ENCODE measurements at regions not wholly inside any gene's neighbourhood (a gene's known extent, or its start where the extent isn't known, plus 50 kb on each side); places are given as distances from the start of the nearest gene placed in this dataset.

DNA sequence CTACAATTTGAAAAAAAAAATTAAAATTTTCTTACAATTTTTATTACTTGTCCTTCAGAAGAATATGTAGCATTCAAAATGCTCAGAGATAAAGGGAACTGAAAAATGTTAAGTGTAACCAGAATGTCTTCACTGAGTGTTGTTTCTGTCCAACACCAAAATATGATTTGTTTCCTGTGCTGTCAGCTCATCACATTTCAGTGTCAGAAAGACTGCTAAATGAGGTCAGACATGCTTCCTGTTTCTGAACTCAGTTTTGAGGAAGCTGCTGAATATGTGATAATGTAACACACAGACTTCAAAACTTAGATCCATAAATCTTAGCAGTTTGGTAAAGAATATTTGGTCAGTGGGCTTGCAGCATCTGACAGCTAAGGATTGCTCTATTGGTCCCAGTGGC lies 1849.7 kb downstream of the PCDH7 start:
- Histone ChIP-seq H3K4me1 (ENCODE audit: control insufficient read depth in 1 of 2, insufficient read depth in 2 of 2, low read length in 2 of 2) (no peaks in the 10 kb centered on the region), H3K4me2 (ENCODE audit: low read length) (no peak overlapping the region), H3K4me3 (replicated peaks in 1 of 2; ENCODE audit: low read depth in 1 of 2, low read length in 2 of 2) (no peak overlapping the region), H3K9ac (ENCODE audit: low read length) (no peak overlapping the region), H3K27ac (ENCODE audit: low read depth, low read length) (no peak overlapping the region), H2AFZ (ENCODE audit: low read depth, low read length, poor library complexity, severe bottlenecking) (no peak overlapping the region), H3K9me2 (ENCODE audit: insufficient read depth) (no peaks in the 10 kb centered on the region), H4K20me1 (ENCODE audit: insufficient read depth) (no peaks in the 10 kb centered on the region), H3K79me2 (ENCODE audit: insufficient read depth, low read length) (no peaks in the 10 kb centered on the region), H3K36me3 (ENCODE audit: control insufficient read depth in 1 of 2, insufficient read depth in 2 of 2, low read length in 2 of 2) (no peaks in the 10 kb centered on the region), H3K9me3 (ENCODE audit: control insufficient read depth in 1 of 2, insufficient read depth in 1 of 2, low read depth in 1 of 2, low read length in 2 of 2) (no peaks in the 10 kb centered on the region), H3K27me3 (ENCODE audit: insufficient read depth, low read length) (no peaks in the 10 kb centered on the region)
- ATAC-seq (no peak), DNase-seq (ENCODE audit: low read depth, low spot score) (no peak)
- RAD21 ChIA-PET (ENCODE audit: low non-redundant PET in 1 of 2, low total read pairs in 2 of 2, uncharacterized antibody in 2 of 2, unreplicated experiment in 2 of 2) = no interaction called here
- CTCF ChIA-PET = no interaction called here
- BruUV-seq (replicated peaks) = no TSS peak
- TF ChIP-seq, protein P1, sequence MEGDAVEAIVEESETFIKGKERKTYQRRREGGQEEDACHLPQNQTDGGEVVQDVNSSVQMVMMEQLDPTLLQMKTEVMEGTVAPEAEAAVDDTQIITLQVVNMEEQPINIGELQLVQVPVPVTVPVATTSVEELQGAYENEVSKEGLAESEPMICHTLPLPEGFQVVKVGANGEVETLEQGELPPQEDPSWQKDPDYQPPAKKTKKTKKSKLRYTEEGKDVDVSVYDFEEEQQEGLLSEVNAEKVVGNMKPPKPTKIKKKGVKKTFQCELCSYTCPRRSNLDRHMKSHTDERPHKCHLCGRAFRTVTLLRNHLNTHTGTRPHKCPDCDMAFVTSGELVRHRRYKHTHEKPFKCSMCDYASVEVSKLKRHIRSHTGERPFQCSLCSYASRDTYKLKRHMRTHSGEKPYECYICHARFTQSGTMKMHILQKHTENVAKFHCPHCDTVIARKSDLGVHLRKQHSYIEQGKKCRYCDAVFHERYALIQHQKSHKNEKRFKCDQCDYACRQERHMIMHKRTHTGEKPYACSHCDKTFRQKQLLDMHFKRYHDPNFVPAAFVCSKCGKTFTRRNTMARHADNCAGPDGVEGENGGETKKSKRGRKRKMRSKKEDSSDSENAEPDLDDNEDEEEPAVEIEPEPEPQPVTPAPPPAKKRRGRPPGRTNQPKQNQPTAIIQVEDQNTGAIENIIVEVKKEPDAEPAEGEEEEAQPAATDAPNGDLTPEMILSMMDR (IDR thresholded peaks at IDR 0.05 in 2 of 3, conservative IDR thresholded peaks at IDR 0.05 in 1 of 3; ENCODE audit: borderline replicate concordance in 1 of 3, insufficient read depth in 1 of 3, low read depth in 2 of 3, low read length in 2 of 3) = no peak
- TF ChIP-seq EZH2phosphoT487 (IDR thresholded peaks at IDR 0.05; ENCODE audit: borderline replicate concordance) (no peak), YY1 (IDR thresholded peaks at IDR 0.05; ENCODE audit: extremely low read depth, insufficient replicate concordance, low read depth, low read length) (no peak), ZNF274 (IDR thresholded peaks at IDR 0.05; ENCODE audit: low read depth, low read length) (no peak)
- intact Hi-C loops (cut with micrococcal nuclease) = no loop called here
- POLR2A ChIA-PET = no interaction called here

DNA sequence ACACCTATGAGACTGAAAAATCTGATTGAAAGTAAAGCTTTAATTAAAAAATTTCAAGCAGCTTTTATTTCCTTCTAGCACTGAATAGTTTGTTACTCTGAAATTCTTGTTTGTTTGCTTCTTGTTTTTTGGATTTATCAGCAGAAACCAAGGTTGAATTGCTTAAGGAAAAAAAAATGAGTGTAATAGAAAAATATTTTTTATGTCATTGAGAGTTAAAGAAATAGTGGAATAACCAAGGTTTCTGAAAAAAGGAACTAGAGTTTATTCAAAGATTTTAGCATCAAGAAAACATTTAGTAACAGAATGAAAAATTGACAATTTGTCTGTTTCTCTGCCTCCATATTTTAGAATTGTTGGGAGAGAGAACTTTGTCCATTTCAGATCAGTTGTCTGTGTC lies 1852.2 kb downstream of the PCDH7 start:
- no TSS peak for BruUV-seq (replicated peaks)
- no peak overlapping the region for H2AFZ ChIP-seq (ENCODE audit: low read depth, low read length, poor library complexity, severe bottlenecking)
- H3K4me3 ChIP-seq (replicated peaks in 1 of 2; ENCODE audit: low read depth in 1 of 2, low read length in 2 of 2) = no peak overlapping the region
- ChIA-PET CTCF (no interaction called here), RAD21 (ENCODE audit: low non-redundant PET in 1 of 2, low total read pairs in 2 of 2, uncharacterized antibody in 2 of 2, unreplicated experiment in 2 of 2) (no interaction called here), POLR2A (no interaction called here)
- no peak for DNase-seq (ENCODE audit: low read depth, low spot score)
- no peaks in the 10 kb centered on the region for H3K9me2 ChIP-seq (ENCODE audit: insufficient read depth)
- TF ChIP-seq SRF (IDR thresholded peaks at IDR 0.05; ENCODE audit: low read depth) = no peak
- no peaks in the 10 kb centered on the region for H3K9me3 ChIP-seq (ENCODE audit: control insufficient read depth in 1 of 2, insufficient read depth in 1 of 2, low read depth in 1 of 2, low read length in 2 of 2)
- no peak overlapping the region for H3K27ac ChIP-seq (ENCODE audit: low read depth, low read length)
- H3K4me2 ChIP-seq (ENCODE audit: low read length) = no peak overlapping the region
- intact Hi-C loops (cut with micrococcal nuclease) = no loop called here
- no peak overlapping the region for H3K9ac ChIP-seq (ENCODE audit: low read length)
- no peaks in the 10 kb centered on the region for H3K79me2 ChIP-seq (ENCODE audit: insufficient read depth, low read length)
- no peaks in the 10 kb centered on the region for H3K4me1 ChIP-seq (ENCODE audit: control insufficient read depth in 1 of 2, insufficient read depth in 2 of 2, low read length in 2 of 2)
- no peaks in the 10 kb centered on the region for H3K36me3 ChIP-seq (ENCODE audit: control insufficient read depth in 1 of 2, insufficient read depth in 2 of 2, low read length in 2 of 2)
- no peaks in the 10 kb centered on the region for H3K27me3 ChIP-seq (ENCODE audit: insufficient read depth, low read length)
- H4K20me1 ChIP-seq (ENCODE audit: insufficient read depth) = no peaks in the 10 kb centered on the region
- no peak for ATAC-seq

All from HCT116 (cell line).